WTC11 (cell line): ENCODE measurements at regions not wholly inside any gene's neighbourhood (a gene's known extent, or its start where the extent isn't known, plus 50 kb on each side); places are given as distances from the start of the nearest gene placed in this dataset.

Experiments
- NFE2L1 ChIP-seq: sonication (generic); formaldehyde crosslinking; IDR thresholded peaks from 2 replicates; pipeline ENCODE4 v1.8.1; 2023; ENCODE audit warnings: missing genetic modification reagents
- NR3C1 ChIP-seq: sonication (generic); formaldehyde crosslinking; conservative IDR thresholded peaks from 2 replicates; pipeline ENCODE4 v1.8.1; 2023; ENCODE audit warnings: low read depth, mild to moderate bottlenecking, missing genetic modification reagents
- PRRX2 ChIP-seq: fragments of 250-450 bp; sonication (Bioruptor Pico); IDR thresholded peaks from 2 replicates; pipeline ENCODE4 v1.8.0; 2021; ENCODE audit warnings: mild to moderate bottlenecking
- RELA ChIP-seq: sonication (generic); formaldehyde crosslinking; IDR thresholded peaks from 2 replicates; pipeline ENCODE4 v1.8.1; 2022; ENCODE audit warnings: missing genetic modification reagents, mild to moderate bottlenecking, borderline replicate concordance
- SMAD4 ChIP-seq: sonication (generic); formaldehyde crosslinking; IDR thresholded peaks from 2 replicates; pipeline ENCODE4 v1.8.0; 2022; ENCODE audit warnings: mild to moderate bottlenecking, missing genetic modification reagents
- SOX15 ChIP-seq: fragments of 250-450 bp; sonication (Bioruptor Pico); IDR thresholded peaks from 2 replicates; pipeline ENCODE4 v1.9.0; 2021; ENCODE audit warnings: mild to moderate bottlenecking
- TEAD1 ChIP-seq: sonication (generic); formaldehyde crosslinking; IDR thresholded peaks from 2 replicates; pipeline ENCODE4 v1.8.0; 2022; ENCODE audit warnings: mild to moderate bottlenecking, missing genetic modification reagents
- TF ChIP-seq, protein P1 (sequence below): sonication (generic); formaldehyde crosslinking; IDR thresholded peaks from 2 replicates; pipeline ENCODE4 v1.8.1; 2022; ENCODE audit warnings: mild to moderate bottlenecking, missing genetic modification reagents, moderate library complexity, borderline replicate concordance
- TF ChIP-seq, protein P2 (sequence below): fragments of 200-600 bp; IDR thresholded peaks from 2 replicates; pipeline ENCODE4 v1.8.0; 2022; ENCODE audit warnings: antibody characterized with exemption
- TF ChIP-seq, protein P3 (sequence below): sonication (generic); formaldehyde crosslinking; IDR thresholded peaks from 2 replicates; pipeline ENCODE4 v1.8.0; 2023; ENCODE audit warnings: missing genetic modification reagents
- TF ChIP-seq, protein P4 (sequence below): sonication (generic); formaldehyde crosslinking; IDR thresholded peaks from 2 replicates; pipeline ENCODE4 v1.8.1; 2023; ENCODE audit warnings: mild to moderate bottlenecking, missing genetic modification reagents
- TF ChIP-seq, protein P5 (sequence below): sonication (generic); formaldehyde crosslinking; IDR thresholded peaks from 2 replicates; pipeline ENCODE4 v1.8.0; 2022; ENCODE audit warnings: mild to moderate bottlenecking, missing genetic modification reagents
- TF ChIP-seq, protein P6 (sequence below): sonication (generic); formaldehyde crosslinking; IDR thresholded peaks from 2 replicates; pipeline ENCODE4 v1.8.0; 2022; ENCODE audit warnings: mild to moderate bottlenecking, missing genetic modification reagents
- TF ChIP-seq, protein P7 (sequence below): sonication (generic); formaldehyde crosslinking; IDR thresholded peaks from 2 replicates; pipeline ENCODE4 v1.8.0; 2022; ENCODE audit warnings: mild to moderate bottlenecking, missing genetic modification reagents

DNA sequence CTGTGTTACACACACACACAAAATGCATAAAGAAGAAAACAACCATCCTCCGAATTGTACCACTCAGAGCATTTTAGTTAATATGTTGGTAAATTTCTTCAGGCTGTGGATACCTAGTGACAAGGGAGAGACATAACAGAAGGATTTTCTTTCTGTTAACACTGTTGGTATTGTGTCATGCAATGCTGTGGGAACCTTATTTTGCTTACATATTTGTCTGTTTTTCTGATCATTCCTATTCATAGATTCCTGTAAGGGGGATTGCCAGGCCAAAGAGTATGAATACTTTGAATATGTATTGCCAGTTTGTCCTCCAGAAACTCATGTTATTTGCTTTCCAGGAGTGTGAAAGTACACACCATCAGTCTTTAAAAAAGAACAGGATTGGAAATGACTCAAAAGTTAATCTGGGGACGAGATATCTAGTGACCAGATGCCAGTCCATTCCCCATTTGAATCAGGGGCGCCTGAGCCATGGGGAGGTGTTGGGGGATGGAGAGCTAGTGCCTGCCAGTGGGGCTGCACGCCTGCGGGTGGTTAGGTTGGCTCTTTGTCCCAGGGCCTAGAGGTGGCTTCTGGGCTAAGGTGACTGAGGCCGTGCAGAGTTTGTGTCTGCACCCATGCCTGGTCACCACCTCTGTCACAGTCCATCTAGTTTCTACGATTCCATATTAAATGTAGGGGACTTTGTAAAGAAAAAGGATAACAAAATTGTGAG, 142.0 kb downstream of the PTPN20 start:
- TF ChIP-seq, protein P1, sequence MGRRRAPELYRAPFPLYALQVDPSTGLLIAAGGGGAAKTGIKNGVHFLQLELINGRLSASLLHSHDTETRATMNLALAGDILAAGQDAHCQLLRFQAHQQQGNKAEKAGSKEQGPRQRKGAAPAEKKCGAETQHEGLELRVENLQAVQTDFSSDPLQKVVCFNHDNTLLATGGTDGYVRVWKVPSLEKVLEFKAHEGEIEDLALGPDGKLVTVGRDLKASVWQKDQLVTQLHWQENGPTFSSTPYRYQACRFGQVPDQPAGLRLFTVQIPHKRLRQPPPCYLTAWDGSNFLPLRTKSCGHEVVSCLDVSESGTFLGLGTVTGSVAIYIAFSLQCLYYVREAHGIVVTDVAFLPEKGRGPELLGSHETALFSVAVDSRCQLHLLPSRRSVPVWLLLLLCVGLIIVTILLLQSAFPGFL (CRISPR knock-in tag) = no peak
- TF ChIP-seq NR3C1 (no peak), TEAD1 (CRISPR knock-in tag) (no peak), PRRX2 (CRISPR knock-in tag) (no peak), SMAD4 (no peak), RELA (no peak), NFE2L1 (CRISPR knock-in tag) (no peak), SOX15 (no peak)
- TF ChIP-seq, protein P2, sequence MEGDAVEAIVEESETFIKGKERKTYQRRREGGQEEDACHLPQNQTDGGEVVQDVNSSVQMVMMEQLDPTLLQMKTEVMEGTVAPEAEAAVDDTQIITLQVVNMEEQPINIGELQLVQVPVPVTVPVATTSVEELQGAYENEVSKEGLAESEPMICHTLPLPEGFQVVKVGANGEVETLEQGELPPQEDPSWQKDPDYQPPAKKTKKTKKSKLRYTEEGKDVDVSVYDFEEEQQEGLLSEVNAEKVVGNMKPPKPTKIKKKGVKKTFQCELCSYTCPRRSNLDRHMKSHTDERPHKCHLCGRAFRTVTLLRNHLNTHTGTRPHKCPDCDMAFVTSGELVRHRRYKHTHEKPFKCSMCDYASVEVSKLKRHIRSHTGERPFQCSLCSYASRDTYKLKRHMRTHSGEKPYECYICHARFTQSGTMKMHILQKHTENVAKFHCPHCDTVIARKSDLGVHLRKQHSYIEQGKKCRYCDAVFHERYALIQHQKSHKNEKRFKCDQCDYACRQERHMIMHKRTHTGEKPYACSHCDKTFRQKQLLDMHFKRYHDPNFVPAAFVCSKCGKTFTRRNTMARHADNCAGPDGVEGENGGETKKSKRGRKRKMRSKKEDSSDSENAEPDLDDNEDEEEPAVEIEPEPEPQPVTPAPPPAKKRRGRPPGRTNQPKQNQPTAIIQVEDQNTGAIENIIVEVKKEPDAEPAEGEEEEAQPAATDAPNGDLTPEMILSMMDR = no peak
- TF ChIP-seq, protein P3, sequence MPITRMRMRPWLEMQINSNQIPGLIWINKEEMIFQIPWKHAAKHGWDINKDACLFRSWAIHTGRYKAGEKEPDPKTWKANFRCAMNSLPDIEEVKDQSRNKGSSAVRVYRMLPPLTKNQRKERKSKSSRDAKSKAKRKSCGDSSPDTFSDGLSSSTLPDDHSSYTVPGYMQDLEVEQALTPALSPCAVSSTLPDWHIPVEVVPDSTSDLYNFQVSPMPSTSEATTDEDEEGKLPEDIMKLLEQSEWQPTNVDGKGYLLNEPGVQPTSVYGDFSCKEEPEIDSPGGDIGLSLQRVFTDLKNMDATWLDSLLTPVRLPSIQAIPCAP (CRISPR knock-in tag) = no peak
- TF ChIP-seq, protein P4, sequence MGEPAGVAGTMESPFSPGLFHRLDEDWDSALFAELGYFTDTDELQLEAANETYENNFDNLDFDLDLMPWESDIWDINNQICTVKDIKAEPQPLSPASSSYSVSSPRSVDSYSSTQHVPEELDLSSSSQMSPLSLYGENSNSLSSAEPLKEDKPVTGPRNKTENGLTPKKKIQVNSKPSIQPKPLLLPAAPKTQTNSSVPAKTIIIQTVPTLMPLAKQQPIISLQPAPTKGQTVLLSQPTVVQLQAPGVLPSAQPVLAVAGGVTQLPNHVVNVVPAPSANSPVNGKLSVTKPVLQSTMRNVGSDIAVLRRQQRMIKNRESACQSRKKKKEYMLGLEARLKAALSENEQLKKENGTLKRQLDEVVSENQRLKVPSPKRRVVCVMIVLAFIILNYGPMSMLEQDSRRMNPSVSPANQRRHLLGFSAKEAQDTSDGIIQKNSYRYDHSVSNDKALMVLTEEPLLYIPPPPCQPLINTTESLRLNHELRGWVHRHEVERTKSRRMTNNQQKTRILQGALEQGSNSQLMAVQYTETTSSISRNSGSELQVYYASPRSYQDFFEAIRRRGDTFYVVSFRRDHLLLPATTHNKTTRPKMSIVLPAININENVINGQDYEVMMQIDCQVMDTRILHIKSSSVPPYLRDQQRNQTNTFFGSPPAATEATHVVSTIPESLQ (CRISPR knock-in tag) = no peak
- TF ChIP-seq, protein P5, sequence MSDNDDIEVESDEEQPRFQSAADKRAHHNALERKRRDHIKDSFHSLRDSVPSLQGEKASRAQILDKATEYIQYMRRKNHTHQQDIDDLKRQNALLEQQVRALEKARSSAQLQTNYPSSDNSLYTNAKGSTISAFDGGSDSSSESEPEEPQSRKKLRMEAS = no peak
- TF ChIP-seq, protein P6, sequence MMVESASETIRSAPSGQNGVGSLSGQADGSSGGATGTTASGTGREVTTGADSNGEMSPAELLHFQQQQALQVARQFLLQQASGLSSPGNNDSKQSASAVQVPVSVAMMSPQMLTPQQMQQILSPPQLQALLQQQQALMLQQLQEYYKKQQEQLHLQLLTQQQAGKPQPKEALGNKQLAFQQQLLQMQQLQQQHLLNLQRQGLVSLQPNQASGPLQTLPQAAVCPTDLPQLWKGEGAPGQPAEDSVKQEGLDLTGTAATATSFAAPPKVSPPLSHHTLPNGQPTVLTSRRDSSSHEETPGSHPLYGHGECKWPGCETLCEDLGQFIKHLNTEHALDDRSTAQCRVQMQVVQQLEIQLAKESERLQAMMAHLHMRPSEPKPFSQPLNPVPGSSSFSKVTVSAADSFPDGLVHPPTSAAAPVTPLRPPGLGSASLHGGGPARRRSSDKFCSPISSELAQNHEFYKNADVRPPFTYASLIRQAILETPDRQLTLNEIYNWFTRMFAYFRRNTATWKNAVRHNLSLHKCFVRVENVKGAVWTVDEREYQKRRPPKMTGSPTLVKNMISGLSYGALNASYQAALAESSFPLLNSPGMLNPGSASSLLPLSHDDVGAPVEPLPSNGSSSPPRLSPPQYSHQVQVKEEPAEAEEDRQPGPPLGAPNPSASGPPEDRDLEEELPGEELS (CRISPR knock-in tag) = no peak
- TF ChIP-seq, protein P7, sequence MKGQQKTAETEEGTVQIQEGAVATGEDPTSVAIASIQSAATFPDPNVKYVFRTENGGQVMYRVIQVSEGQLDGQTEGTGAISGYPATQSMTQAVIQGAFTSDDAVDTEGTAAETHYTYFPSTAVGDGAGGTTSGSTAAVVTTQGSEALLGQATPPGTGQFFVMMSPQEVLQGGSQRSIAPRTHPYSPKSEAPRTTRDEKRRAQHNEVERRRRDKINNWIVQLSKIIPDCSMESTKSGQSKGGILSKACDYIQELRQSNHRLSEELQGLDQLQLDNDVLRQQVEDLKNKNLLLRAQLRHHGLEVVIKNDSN (CRISPR knock-in tag) = no peak
